SU-DHL-6 (cell line): ENCODE measurements at regions not wholly inside any gene's neighbourhood (a gene's known extent, or its start where the extent isn't known, plus 50 kb on each side); places are given as distances from the start of the nearest gene placed in this dataset.

Experiments
- H2AFZ ChIP-seq: fragments of 200-600 bp; sonication (generic); 2 replicates; pipeline ENCODE4 v1.6.1; 2014; ENCODE audit warnings: low read depth, mild to moderate bottlenecking, moderate library complexity, mixed read lengths, antibody characterized with exemption, low read length; ENCODE audit not compliant: severe bottlenecking
- H3F3A ChIP-seq: fragments of 200-600 bp; shearing (Covaris generic); 2 replicates; pipeline ENCODE4 v1.6.0; 2016; ENCODE audit warnings: antibody characterized with exemption, mild to moderate bottlenecking; ENCODE audit not compliant: insufficient read depth
- H3K27ac ChIP-seq: fragments of 200-600 bp; sonication (generic); 2 replicates; pipeline ENCODE4 v1.5.1; 2016; ENCODE audit warnings: low read depth, mild to moderate bottlenecking, low read length, moderate library complexity, mixed read lengths
- H3K27me3 ChIP-seq: fragments of 200-600 bp; sonication (generic), shearing (Covaris generic); 2 replicates; pipeline ENCODE4 v1.6.0; 2014; ENCODE audit warnings: mild to moderate bottlenecking, low read length
- H3K36me3 ChIP-seq: fragments of 200-600 bp; sonication (generic); 2 replicates; pipeline ENCODE4 v1.6.1; 2014; ENCODE audit warnings: mild to moderate bottlenecking, low read length, mixed read lengths
- H3K4me2 ChIP-seq: fragments of 300-600, 200-600 bp; shearing (Covaris generic), sonication (generic); 2 replicates; pipeline ENCODE4 v1.6.0; 2014; ENCODE audit warnings: low read length, low read depth, mild to moderate bottlenecking; ENCODE audit not compliant: poor library complexity, severe bottlenecking
- H3K4me3 ChIP-seq: fragments of 200-600 bp; sonication (generic); 2 replicates; pipeline ENCODE4 v1.5.1; 2014; ENCODE audit warnings: antibody characterized with exemption, low read length, mild to moderate bottlenecking, mixed read lengths; ENCODE audit not compliant: insufficient read depth, poor library complexity, severe bottlenecking
- H3K79me2 ChIP-seq: fragments of 200-600 bp; sonication (generic); 2 replicates; pipeline ENCODE4 v1.6.1; 2014; ENCODE audit warnings: mild to moderate bottlenecking, low read length, moderate library complexity; ENCODE audit not compliant: insufficient read depth
- H3K9ac ChIP-seq: fragments of 200-600 bp; sonication (generic); 2 replicates; pipeline ENCODE4 v1.7.0; 2014; ENCODE audit warnings: mild to moderate bottlenecking, low read length
- H3K9me2 ChIP-seq: fragments of 200-600 bp; sonication (generic); replicated peaks from 2 replicates; pipeline ENCODE4 v1.6.1; 2014; ENCODE audit warnings: low read length; ENCODE audit not compliant: insufficient read depth
- H3K9me3 ChIP-seq: fragments of 200-600 bp; sonication (generic); 2 replicates; pipeline ENCODE4 v1.6.1; 2014; ENCODE audit warnings: low read length, mixed read lengths; ENCODE audit not compliant: insufficient read depth
- H4K20me1 ChIP-seq: fragments of 200-600 bp; sonication (generic); 2 replicates; pipeline ENCODE4 v1.6.1; 2014; ENCODE audit warnings: low read depth, mild to moderate bottlenecking, antibody characterized with exemption, low read length, moderate library complexity, mixed read lengths
- CTCF ChIP-seq: fragments of 200-600 bp; sonication (generic); IDR thresholded peaks from one replicate; pipeline ENCODE4 v1.5.1; 2017; ENCODE audit warnings: antibody characterized with exemption, mild to moderate bottlenecking, low read length, moderate library complexity; ENCODE audit not compliant: insufficient read depth, poor library complexity, severe bottlenecking
- EZH2phosphoT487 ChIP-seq: fragments of 200-600 bp; sonication (generic), shearing (Covaris generic); conservative IDR thresholded peaks from 2 replicates; pipeline ENCODE4 v1.6.1; 2018; ENCODE audit warnings: mild to moderate bottlenecking, antibody characterized with exemption, low read length, moderate library complexity, mixed read lengths

- Histone ChIP-seq H3K9ac (no peak overlapping the region), H3K79me2 (no peaks in the 10 kb centered on the region), H3K27me3 (no peaks in the 10 kb centered on the region; the same call in 1 of the 2 replicates), H3K9me2 (no peaks in the 10 kb centered on the region), H3K27ac (no peak overlapping the region), H3K36me3 (no peaks in the 10 kb centered on the region), H3F3A (no peaks in the 10 kb centered on the region), H3K4me2 (no peak overlapping the region), H4K20me1 (no peaks in the 10 kb centered on the region), H2AFZ (no peak overlapping the region), H3K9me3 (no peaks in the 10 kb centered on the region), H3K4me3 (no peak overlapping the region)
- no peak for TF ChIP-seq EZH2phosphoT487
- peak; percentile 75 for TF ChIP-seq CTCF
Observed at GRCh38 chr13:53250272-53250875, 221.8 kb downstream of the OLFM4 start.

- Histone ChIP-seq H3K4me2 (no peak overlapping the region), H3K27me3 (no peaks in the 10 kb centered on the region; the same call in 1 of the 2 replicates), H3K9me2 (no peaks in the 10 kb centered on the region), H2AFZ (no peak overlapping the region), H3K9ac (no peak overlapping the region), H3K79me2 (no peaks in the 10 kb centered on the region), H3F3A (no peaks in the 10 kb centered on the region), H3K9me3 (no peaks in the 10 kb centered on the region), H4K20me1 (no peaks in the 10 kb centered on the region), H3K27ac (no peak overlapping the region), H3K36me3 (no peaks in the 10 kb centered on the region), H3K4me3 (no peak overlapping the region)
- no peak for TF ChIP-seq EZH2phosphoT487
- TF ChIP-seq CTCF, result no peak
Observed at GRCh38 chr13:53250977-53251376, 222.4 kb downstream of the OLFM4 start.

GRCh38 chr13:53254500-53254899 lies 225.9 kb downstream of the OLFM4 start:
- Histone ChIP-seq H3K9ac (no peak overlapping the region), H3K27me3 (no peaks in the 10 kb centered on the region; the same call in 1 of the 2 replicates), H3K4me2 (no peak overlapping the region), H2AFZ (no peak overlapping the region), H4K20me1 (no peaks in the 10 kb centered on the region), H3K79me2 (no peaks in the 10 kb centered on the region), H3K27ac (no peak overlapping the region), H3K4me3 (no peak overlapping the region), H3K36me3 (no peaks in the 10 kb centered on the region), H3K9me3 (no peaks in the 10 kb centered on the region), H3F3A (no peaks in the 10 kb centered on the region), H3K9me2 (no peaks in the 10 kb centered on the region)
- TF ChIP-seq EZH2phosphoT487, result no peak
- no peak for TF ChIP-seq CTCF

- no peaks in the 10 kb centered on the region for H3K79me2 ChIP-seq
- no peaks in the 10 kb centered on the region for H3K36me3 ChIP-seq
- no peak overlapping the region for H2AFZ ChIP-seq
- no peak for TF ChIP-seq EZH2phosphoT487
- H3K9ac ChIP-seq, result no peak overlapping the region
- no peak overlapping the region for H3K4me2 ChIP-seq
- H3K9me2 ChIP-seq, result no peaks in the 10 kb centered on the region
- no peaks in the 10 kb centered on the region for H3K9me3 ChIP-seq
- no peaks in the 10 kb centered on the region; the same call in 1 of the 2 replicates for H3K27me3 ChIP-seq
- no peaks in the 10 kb centered on the region for H3F3A ChIP-seq
- no peaks in the 10 kb centered on the region for H4K20me1 ChIP-seq
- H3K4me3 ChIP-seq, result no peak overlapping the region
- no peak overlapping the region for H3K27ac ChIP-seq
Observed at GRCh38 chr13:53255795-53256194, 227.2 kb downstream of the OLFM4 start.
